H1 (cell line): ENCODE measurements at regions not wholly inside any gene's neighbourhood (a gene's known extent, or its start where the extent isn't known, plus 50 kb on each side); places are given as distances from the start of the nearest gene placed in this dataset.

ENCODE experiments used
- CHD1 ChIP-seq: IDR thresholded peaks from 2 replicates; pipeline ENCODE4 v1.6.1; 2012; ENCODE audit warnings: low read depth, low read length, improper control_type of control experiment
- RNF2 ChIP-seq: fragments of 200-900, 300-1000 bp; sonication (generic); IDR thresholded peaks from 2 replicates; pipeline ENCODE4 v1.7.1; 2016; ENCODE audit warnings: borderline replicate concordance, low read depth, mild to moderate bottlenecking, antibody characterized with exemption, low read length; ENCODE audit not compliant: poor library complexity, severe bottlenecking; ENCODE audit errors: missing control alignments
- SUZ12 ChIP-seq: fragments of 200-600 bp; sonication (generic); IDR thresholded peaks from 2 replicates; pipeline ENCODE4 v1.6.1; 2012; ENCODE audit warnings: mild to moderate bottlenecking, inconsistent platforms, low read length, moderate library complexity, mixed read lengths
- TAF1 ChIP-seq: IDR thresholded peaks from 2 replicates; pipeline ENCODE4 v1.6.1; 2011; ENCODE audit warnings: mild to moderate bottlenecking, low read depth, low read length
- TEAD4 ChIP-seq: IDR thresholded peaks from 2 replicates; pipeline ENCODE4 v1.6.1; 2012; ENCODE audit warnings: low read depth, low read length, inconsistent platforms, mixed read lengths
- USF2 ChIP-seq: IDR thresholded peaks from 2 replicates; pipeline ENCODE4 v1.6.1; 2011; ENCODE audit warnings: low read length, improper control_type of control experiment
- YY1 ChIP-seq: IDR thresholded peaks from 2 replicates; pipeline ENCODE4 v1.6.1; 2011; ENCODE audit warnings: low read depth, mild to moderate bottlenecking, low read length

- TF ChIP-seq USF2, result no peak
- no peak for TF ChIP-seq CHD1
- no peak for TF ChIP-seq SUZ12
- no peak for TF ChIP-seq TEAD4
- TF ChIP-seq RNF2, result no peak
- TF ChIP-seq TAF1, result no peak
- no peak for TF ChIP-seq YY1
- TF ChIP-seq, all 59 proteins: peak for 0
Observed at GRCh38 chr17:79201536-79202227, 127.1 kb downstream of the ENGASE start (continued).
